ENCODE measurements at regions not wholly inside any gene's neighbourhood (a gene's known extent, or its start where the extent isn't known, plus 50 kb on each side); places are given as distances from the start of the nearest gene placed in this dataset.

DNA sequence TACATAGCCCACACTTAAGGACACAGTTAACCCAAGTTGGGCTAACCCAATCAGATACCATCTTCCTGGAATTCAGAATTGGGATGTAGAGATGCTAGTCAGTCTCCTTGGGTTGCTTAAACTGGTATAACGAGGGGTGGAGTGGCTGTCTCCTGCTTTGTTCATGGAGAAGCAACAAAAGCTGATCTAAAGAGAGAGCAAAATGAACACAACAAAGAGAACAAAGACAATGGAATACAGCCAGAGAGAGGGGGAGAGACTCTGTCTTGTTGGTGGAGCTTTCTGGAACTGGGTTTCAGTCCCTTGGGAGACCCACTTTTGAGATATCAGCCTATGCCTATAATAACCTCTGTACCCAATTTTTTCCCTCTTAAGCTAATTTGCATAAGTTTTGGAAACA lies 138.1 kb downstream of the ATG4C start (continued):
- TF ChIP-seq, protein P1, sequence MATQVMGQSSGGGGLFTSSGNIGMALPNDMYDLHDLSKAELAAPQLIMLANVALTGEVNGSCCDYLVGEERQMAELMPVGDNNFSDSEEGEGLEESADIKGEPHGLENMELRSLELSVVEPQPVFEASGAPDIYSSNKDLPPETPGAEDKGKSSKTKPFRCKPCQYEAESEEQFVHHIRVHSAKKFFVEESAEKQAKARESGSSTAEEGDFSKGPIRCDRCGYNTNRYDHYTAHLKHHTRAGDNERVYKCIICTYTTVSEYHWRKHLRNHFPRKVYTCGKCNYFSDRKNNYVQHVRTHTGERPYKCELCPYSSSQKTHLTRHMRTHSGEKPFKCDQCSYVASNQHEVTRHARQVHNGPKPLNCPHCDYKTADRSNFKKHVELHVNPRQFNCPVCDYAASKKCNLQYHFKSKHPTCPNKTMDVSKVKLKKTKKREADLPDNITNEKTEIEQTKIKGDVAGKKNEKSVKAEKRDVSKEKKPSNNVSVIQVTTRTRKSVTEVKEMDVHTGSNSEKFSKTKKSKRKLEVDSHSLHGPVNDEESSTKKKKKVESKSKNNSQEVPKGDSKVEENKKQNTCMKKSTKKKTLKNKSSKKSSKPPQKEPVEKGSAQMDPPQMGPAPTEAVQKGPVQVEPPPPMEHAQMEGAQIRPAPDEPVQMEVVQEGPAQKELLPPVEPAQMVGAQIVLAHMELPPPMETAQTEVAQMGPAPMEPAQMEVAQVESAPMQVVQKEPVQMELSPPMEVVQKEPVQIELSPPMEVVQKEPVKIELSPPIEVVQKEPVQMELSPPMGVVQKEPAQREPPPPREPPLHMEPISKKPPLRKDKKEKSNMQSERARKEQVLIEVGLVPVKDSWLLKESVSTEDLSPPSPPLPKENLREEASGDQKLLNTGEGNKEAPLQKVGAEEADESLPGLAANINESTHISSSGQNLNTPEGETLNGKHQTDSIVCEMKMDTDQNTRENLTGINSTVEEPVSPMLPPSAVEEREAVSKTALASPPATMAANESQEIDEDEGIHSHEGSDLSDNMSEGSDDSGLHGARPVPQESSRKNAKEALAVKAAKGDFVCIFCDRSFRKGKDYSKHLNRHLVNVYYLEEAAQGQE (IDR thresholded peaks at IDR 0.05; ENCODE audit: unreplicated experiment) = no peak
- TF ChIP-seq NANOG (IDR thresholded peaks at IDR 0.05; ENCODE audit: borderline replicate concordance) = no peak
- TF ChIP-seq ZNF331 (CRISPR knock-in tag; IDR thresholded peaks at IDR 0.05; ENCODE audit: low read depth) = no peak

DNA sequence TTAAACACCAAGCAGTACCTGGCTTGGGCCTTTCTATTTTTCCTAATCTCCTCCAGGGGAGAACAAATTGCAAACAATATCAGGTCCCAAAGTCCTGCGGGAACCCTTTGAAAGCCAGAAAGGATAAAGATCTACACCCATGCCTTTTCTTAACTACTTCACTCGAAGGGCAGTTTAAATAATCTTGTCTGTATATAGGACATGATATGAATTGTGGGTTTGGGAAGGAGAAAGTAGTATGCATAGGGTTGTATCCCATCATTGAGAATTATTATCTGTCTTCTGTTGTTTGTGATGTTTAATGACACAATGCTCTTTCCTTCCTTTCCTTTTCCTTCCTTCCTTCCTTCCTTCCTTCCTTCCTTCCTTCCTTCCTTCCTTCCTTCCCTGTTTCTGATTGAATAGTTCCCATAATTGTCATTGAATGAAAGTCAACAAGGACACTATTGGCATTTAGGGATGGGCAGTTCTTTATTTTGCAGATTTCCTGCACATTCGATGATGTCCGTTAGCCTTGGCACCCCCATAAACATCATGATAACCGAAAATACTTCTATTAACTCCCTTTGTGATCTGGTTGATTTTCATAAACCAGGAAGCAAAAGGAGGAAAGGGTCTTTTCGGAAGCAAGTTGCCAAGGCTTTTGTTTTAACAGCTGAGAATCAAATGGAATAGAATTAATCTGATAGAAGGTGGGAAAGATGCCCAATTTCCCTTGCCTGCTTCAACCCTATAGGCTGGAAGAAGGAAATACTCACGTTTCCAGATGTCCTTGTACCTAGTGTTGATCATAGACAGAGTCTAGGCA lies 141.3 kb downstream of the ATG4C start:
- H3K27ac ChIP-seq (ENCODE audit: low read depth) = no peak overlapping the region
- TF ChIP-seq NANOG (IDR thresholded peaks at IDR 0.05; ENCODE audit: borderline replicate concordance) (no peak), STAT1 (IDR thresholded peaks at IDR 0.05; ENCODE audit: unreplicated experiment) (no peak), ZNF114 (CRISPR knock-in tag; IDR thresholded peaks at IDR 0.05) (no peak), EZH2 (IDR thresholded peaks at IDR 0.05; ENCODE audit: low read depth, unreplicated experiment) (no peak), JUNB (IDR thresholded peaks at IDR 0.05; ENCODE audit: unreplicated experiment) (no peak)
- TF ChIP-seq, protein P2, sequence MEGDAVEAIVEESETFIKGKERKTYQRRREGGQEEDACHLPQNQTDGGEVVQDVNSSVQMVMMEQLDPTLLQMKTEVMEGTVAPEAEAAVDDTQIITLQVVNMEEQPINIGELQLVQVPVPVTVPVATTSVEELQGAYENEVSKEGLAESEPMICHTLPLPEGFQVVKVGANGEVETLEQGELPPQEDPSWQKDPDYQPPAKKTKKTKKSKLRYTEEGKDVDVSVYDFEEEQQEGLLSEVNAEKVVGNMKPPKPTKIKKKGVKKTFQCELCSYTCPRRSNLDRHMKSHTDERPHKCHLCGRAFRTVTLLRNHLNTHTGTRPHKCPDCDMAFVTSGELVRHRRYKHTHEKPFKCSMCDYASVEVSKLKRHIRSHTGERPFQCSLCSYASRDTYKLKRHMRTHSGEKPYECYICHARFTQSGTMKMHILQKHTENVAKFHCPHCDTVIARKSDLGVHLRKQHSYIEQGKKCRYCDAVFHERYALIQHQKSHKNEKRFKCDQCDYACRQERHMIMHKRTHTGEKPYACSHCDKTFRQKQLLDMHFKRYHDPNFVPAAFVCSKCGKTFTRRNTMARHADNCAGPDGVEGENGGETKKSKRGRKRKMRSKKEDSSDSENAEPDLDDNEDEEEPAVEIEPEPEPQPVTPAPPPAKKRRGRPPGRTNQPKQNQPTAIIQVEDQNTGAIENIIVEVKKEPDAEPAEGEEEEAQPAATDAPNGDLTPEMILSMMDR (conservative IDR thresholded peaks at IDR 0.05; ENCODE audit: low read depth in 2 of 2) = no peak
- TF ChIP-seq, protein P3, sequence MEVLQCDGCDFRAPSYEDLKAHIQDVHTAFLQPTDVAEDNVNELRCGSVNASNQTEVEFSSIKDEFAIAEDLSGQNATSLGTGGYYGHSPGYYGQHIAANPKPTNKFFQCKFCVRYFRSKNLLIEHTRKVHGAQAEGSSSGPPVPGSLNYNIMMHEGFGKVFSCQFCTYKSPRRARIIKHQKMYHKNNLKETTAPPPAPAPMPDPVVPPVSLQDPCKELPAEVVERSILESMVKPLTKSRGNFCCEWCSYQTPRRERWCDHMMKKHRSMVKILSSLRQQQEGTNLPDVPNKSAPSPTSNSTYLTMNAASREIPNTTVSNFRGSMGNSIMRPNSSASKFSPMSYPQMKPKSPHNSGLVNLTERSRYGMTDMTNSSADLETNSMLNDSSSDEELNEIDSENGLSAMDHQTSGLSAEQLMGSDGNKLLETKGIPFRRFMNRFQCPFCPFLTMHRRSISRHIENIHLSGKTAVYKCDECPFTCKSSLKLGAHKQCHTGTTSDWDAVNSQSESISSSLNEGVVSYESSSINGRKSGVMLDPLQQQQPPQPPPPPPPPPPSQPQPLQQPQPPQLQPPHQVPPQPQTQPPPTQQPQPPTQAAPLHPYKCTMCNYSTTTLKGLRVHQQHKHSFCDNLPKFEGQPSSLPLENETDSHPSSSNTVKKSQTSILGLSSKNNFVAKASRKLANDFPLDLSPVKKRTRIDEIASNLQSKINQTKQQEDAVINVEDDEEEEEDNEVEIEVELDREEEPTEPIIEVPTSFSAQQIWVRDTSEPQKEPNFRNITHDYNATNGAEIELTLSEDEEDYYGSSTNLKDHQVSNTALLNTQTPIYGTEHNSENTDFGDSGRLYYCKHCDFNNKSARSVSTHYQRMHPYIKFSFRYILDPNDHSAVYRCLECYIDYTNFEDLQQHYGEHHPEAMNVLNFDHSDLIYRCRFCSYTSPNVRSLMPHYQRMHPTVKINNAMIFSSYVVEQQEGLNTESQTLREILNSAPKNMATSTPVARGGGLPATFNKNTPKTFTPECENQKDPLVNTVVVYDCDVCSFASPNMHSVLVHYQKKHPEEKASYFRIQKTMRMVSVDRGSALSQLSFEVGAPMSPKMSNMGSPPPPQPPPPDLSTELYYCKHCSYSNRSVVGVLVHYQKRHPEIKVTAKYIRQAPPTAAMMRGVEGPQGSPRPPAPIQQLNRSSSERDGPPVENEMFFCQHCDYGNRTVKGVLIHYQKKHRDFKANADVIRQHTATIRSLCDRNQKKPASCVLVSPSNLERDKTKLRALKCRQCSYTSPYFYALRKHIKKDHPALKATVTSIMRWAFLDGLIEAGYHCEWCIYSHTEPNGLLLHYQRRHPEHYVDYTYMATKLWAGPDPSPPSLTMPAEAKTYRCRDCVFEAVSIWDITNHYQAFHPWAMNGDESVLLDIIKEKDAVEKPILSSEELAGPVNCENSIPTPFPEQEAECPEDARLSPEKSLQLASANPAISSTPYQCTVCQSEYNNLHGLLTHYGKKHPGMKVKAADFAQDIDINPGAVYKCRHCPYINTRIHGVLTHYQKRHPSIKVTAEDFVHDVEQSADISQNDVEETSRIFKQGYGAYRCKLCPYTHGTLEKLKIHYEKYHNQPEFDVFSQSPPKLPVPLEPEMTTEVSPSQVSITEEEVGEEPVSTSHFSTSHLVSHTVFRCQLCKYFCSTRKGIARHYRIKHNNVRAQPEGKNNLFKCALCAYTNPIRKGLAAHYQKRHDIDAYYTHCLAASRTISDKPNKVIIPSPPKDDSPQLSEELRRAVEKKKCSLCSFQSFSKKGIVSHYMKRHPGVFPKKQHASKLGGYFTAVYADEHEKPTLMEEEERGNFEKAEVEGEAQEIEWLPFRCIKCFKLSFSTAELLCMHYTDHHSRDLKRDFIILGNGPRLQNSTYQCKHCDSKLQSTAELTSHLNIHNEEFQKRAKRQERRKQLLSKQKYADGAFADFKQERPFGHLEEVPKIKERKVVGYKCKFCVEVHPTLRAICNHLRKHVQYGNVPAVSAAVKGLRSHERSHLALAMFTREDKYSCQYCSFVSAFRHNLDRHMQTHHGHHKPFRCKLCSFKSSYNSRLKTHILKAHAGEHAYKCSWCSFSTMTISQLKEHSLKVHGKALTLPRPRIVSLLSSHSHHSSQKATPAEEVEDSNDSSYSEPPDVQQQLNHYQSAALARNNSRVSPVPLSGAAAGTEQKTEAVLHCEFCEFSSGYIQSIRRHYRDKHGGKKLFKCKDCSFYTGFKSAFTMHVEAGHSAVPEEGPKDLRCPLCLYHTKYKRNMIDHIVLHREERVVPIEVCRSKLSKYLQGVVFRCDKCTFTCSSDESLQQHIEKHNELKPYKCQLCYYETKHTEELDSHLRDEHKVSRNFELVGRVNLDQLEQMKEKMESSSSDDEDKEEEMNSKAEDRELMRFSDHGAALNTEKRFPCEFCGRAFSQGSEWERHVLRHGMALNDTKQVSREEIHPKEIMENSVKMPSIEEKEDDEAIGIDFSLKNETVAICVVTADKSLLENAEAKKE (CRISPR knock-in tag; IDR thresholded peaks at IDR 0.05) = no peak
- Mint-ChIP-seq H3K9me3 (no peaks in the 10 kb centered on the region), H3K4me1 (0 out of 3 replicates have a peak, but pooled peaks cover under 1% of the 10 kb centered on the region), H3K27me3 (ENCODE audit: insufficient read depth, low read depth, poor library complexity) (peaks cover 2% of the 10 kb centered on the region), H3K36me3 (ENCODE audit: low read depth) (no peaks in the 10 kb centered on the region), H3K27ac (no peak overlapping the region), H3K4me3 (no peak overlapping the region)
- ATAC-seq (no peak), DNase-seq (ENCODE audit: low spot score) (no peak)
- H4K20me1 ChIP-seq (replicated peaks; ENCODE audit: insufficient read depth) = no peaks in the 10 kb centered on the region
- H3K79me2 ChIP-seq (replicated peaks; ENCODE audit: insufficient read depth) = no peaks in the 10 kb centered on the region
- H2AFZ ChIP-seq = no peak overlapping the region
- no peak overlapping the region for H3K4me2 ChIP-seq
- H3F3A ChIP-seq (replicated peaks; ENCODE audit: low read depth) = no peaks in the 10 kb centered on the region
- no peak overlapping the region for H3K4me3 ChIP-seq
- H3K27me3 ChIP-seq (ENCODE audit: insufficient read depth) = no peaks in the 10 kb centered on the region
- H3K9me2 ChIP-seq (ENCODE audit: insufficient read depth) = no peaks in the 10 kb centered on the region
- no peaks in the 10 kb centered on the region for H3K4me1 ChIP-seq (ENCODE audit: insufficient read depth)
- no peaks in the 10 kb centered on the region for H3K36me3 ChIP-seq (ENCODE audit: insufficient read depth)
